ENCODE measurements at regions not wholly inside any gene's neighbourhood (a gene's known extent, or its start where the extent isn't known, plus 50 kb on each side); places are given as distances from the start of the nearest gene placed in this dataset.

- DNase-seq (ENCODE audit: low read depth, low spot score) = no peak
Observed at GRCh38 chr7:155981703-155982102, 169.4 kb upstream of the SHH start.

- DNase-seq (ENCODE audit: low read depth, low spot score) = no peak
Observed at GRCh38 chr7:155980841-155981240, 168.6 kb upstream of the SHH start.

- DNase-seq (ENCODE audit: low read depth, low spot score) = no peak
Observed at GRCh38 chr7:155979994-155980393, 167.7 kb upstream of the SHH start.

GRCh38 chr7:155979566-155979965 lies 167.3 kb upstream of the SHH start:
- DNase-seq (ENCODE audit: low read depth, low spot score) = no peak

- DNase-seq (ENCODE audit: low read depth, low spot score) = no peak
Observed at GRCh38 chr7:155975490-155975889, 163.2 kb upstream of the SHH start.

GRCh38 chr7:155974186-155974897 lies 162.1 kb upstream of the SHH start:
- no peak for DNase-seq (ENCODE audit: low read depth, low spot score)

GRCh38 chr7:155973451-155973997 lies 161.3 kb upstream of the SHH start:
- DNase-seq (ENCODE audit: low read depth, low spot score) = no peak

- no peak for DNase-seq (ENCODE audit: low read depth, low spot score)
Observed at GRCh38 chr7:155972651-155973390, 160.6 kb upstream of the SHH start.

GRCh38 chr7:155972247-155972646 lies 160.0 kb upstream of the SHH start:
- no peak for DNase-seq (ENCODE audit: low read depth, low spot score)

GRCh38 chr7:155971180-155971770 lies 159.0 kb upstream of the SHH start:
- DNase-seq (ENCODE audit: low read depth, low spot score) = no peak

- no peak for DNase-seq (ENCODE audit: low read depth, low spot score)
Observed at GRCh38 chr7:155969192-155969929, 157.1 kb upstream of the SHH start.

- no peak for DNase-seq (ENCODE audit: low read depth, low spot score)
Observed at GRCh38 chr7:155965010-155965409, 152.7 kb upstream of the SHH start.

- no peak for DNase-seq (ENCODE audit: low read depth, low spot score)
Observed at GRCh38 chr7:155964543-155964942, 152.3 kb upstream of the SHH start.

- no peak for DNase-seq (ENCODE audit: low read depth, low spot score)
Observed at GRCh38 chr7:155963771-155964195, 151.5 kb upstream of the SHH start.

- no peak for DNase-seq (ENCODE audit: low read depth, low spot score)
Observed at GRCh38 chr7:155963356-155963755, 151.1 kb upstream of the SHH start.

- no peak for DNase-seq (ENCODE audit: low read depth, low spot score)
Observed at GRCh38 chr7:155962968-155963300, 150.7 kb upstream of the SHH start.

- no peak for DNase-seq (ENCODE audit: low read depth, low spot score)
Observed at GRCh38 chr7:155962191-155962967, 150.1 kb upstream of the SHH start.

GRCh38 chr7:155961241-155962190 lies 149.3 kb upstream of the SHH start:
- DNase-seq (ENCODE audit: low read depth, low spot score) = no peak

- no peak for DNase-seq (ENCODE audit: low read depth, low spot score)
Observed at GRCh38 chr7:155959894-155960293, 147.6 kb upstream of the SHH start.

GRCh38 chr7:155956977-155957376 lies 144.7 kb upstream of the SHH start:
- no peak for DNase-seq (ENCODE audit: low read depth, low spot score)
